Mesenchymal stem cell (in vitro differentiated cells and primary cell): ENCODE measurements at regions not wholly inside any gene's neighbourhood (a gene's known extent, or its start where the extent isn't known, plus 50 kb on each side); places are given as distances from the start of the nearest gene placed in this dataset.

Source experiments
- DNase-seq: peaks from one replicate; pipeline ENCODE4 v3.0.0-alpha.2; 2013
- H2AFZ ChIP-seq: one replicate; pipeline ENCODE4 v1.6.1; 2013; ENCODE audit warnings: low read depth, mild to moderate bottlenecking, control low read depth, inconsistent platforms, low read length, moderate library complexity
- H2AK5ac ChIP-seq: 2 replicates; pipeline ENCODE4 v1.6.1; 2013; ENCODE audit warnings: low read length, moderate library complexity, mild to moderate bottlenecking, inconsistent platforms; ENCODE audit not compliant: severe bottlenecking
- H2BK120ac ChIP-seq: one replicate; pipeline ENCODE4 v1.6.1; 2013; ENCODE audit warnings: low read depth, mild to moderate bottlenecking, inconsistent platforms, low read length, moderate library complexity
- H2BK12ac ChIP-seq, 2 experiments: one replicate each; pipeline ENCODE4 v1.6.1; 2013; ENCODE audit warnings: inconsistent platforms in 2 of 2, low read length in 2 of 2, mild to moderate bottlenecking in 2 of 2, moderate library complexity in 2 of 2, control low read depth in 1 of 2
- H2BK15ac ChIP-seq: one replicate; pipeline ENCODE4 v1.6.1; 2013; ENCODE audit warnings: mild to moderate bottlenecking, low read depth, inconsistent platforms; ENCODE audit not compliant: poor library complexity, severe bottlenecking
- H2BK5ac ChIP-seq: 2 replicates; pipeline ENCODE4 v1.6.1; 2013; ENCODE audit warnings: low read depth, mild to moderate bottlenecking, low read length, control low read depth, inconsistent platforms; ENCODE audit not compliant: poor library complexity, severe bottlenecking
- H3K14ac ChIP-seq, 2 experiments: one replicate each; pipeline ENCODE4 v1.6.1; 2013; ENCODE audit warnings: inconsistent platforms in 2 of 2, low read length in 2 of 2, control low read depth in 1 of 2, mild to moderate bottlenecking in 1 of 2, moderate library complexity in 1 of 2
- H3K18ac ChIP-seq, 2 experiments: one replicate each; pipeline ENCODE4 v1.6.1; 2013; ENCODE audit warnings: inconsistent platforms in 2 of 2, low read length in 2 of 2, control low read depth in 1 of 2, low read depth in 1 of 2, mild to moderate bottlenecking in 1 of 2
- H3K23ac ChIP-seq, 2 experiments: one replicate each; pipeline ENCODE4 v1.6.1; 2013; ENCODE audit warnings: inconsistent platforms in 2 of 2, low read length in 2 of 2, mild to moderate bottlenecking in 2 of 2, moderate library complexity in 2 of 2, control low read depth in 1 of 2
- H3K27ac ChIP-seq: 2 replicates; pipeline ENCODE4 v1.5.1; 2013; ENCODE audit warnings: mild to moderate bottlenecking, moderate library complexity, low read length, control low read depth, inconsistent platforms; ENCODE audit not compliant: poor library complexity, severe bottlenecking
- H3K27me3 ChIP-seq, 2 experiments: 2 replicates each; pipeline versions ENCODE4 v1.6.1 to v1.7.0; 2013; ENCODE audit warnings: low read length in 2 of 2, mild to moderate bottlenecking in 2 of 2, moderate library complexity in 2 of 2, control low read depth in 1 of 2, inconsistent platforms in 1 of 2; ENCODE audit not compliant: control insufficient read depth in 1 of 2, insufficient read depth in 1 of 2
- H3K36me3 ChIP-seq, 2 experiments: 2 replicates each; pipeline versions ENCODE4 v1.6.1 to v1.7.0; 2013; ENCODE audit warnings: low read length in 2 of 2, control low read depth in 1 of 2, inconsistent platforms in 1 of 2, low read depth in 1 of 2, mild to moderate bottlenecking in 1 of 2; ENCODE audit not compliant: insufficient read depth in 2 of 2, control insufficient read depth in 1 of 2
- H3K4ac ChIP-seq, 2 experiments: one replicate each; pipeline ENCODE4 v1.6.1; 2013; ENCODE audit warnings: inconsistent platforms in 2 of 2, low read length in 2 of 2, mild to moderate bottlenecking in 2 of 2, moderate library complexity in 2 of 2, control low read depth in 1 of 2, low read depth in 1 of 2
- H3K4me1 ChIP-seq: 2 replicates; pipeline ENCODE4 v1.6.1; 2013; ENCODE audit warnings: low read depth, low read length, control low read depth; ENCODE audit not compliant: control insufficient read depth, insufficient read depth
- H3K4me2 ChIP-seq: 2 replicates; pipeline ENCODE4 v1.6.1; 2013; ENCODE audit warnings: low read length, mild to moderate bottlenecking, inconsistent platforms; ENCODE audit not compliant: poor library complexity, severe bottlenecking
- H3K4me3 ChIP-seq, 2 experiments: 2 replicates each; pipeline versions ENCODE4 v1.5.1 to v1.7.0; 2013; ENCODE audit warnings: low read length in 2 of 2, mild to moderate bottlenecking in 2 of 2, control low read depth in 1 of 2, low read depth in 1 of 2; ENCODE audit not compliant: insufficient read depth in 1 of 2
- H3K79me1 ChIP-seq: replicated peaks from 2 replicates; pipeline ENCODE4 v1.6.1; 2013; ENCODE audit warnings: mild to moderate bottlenecking, control low read depth, low read length, inconsistent platforms; ENCODE audit not compliant: poor library complexity, severe bottlenecking
- H3K9ac ChIP-seq: 2 replicates; pipeline ENCODE4 v1.7.0; 2013; ENCODE audit warnings: mild to moderate bottlenecking, low read length, moderate library complexity
- H3K9me3 ChIP-seq: 2 replicates; pipeline ENCODE4 v1.7.0; 2013; ENCODE audit warnings: mild to moderate bottlenecking, low read length; ENCODE audit not compliant: control insufficient read depth
- H4K8ac ChIP-seq: one replicate; pipeline ENCODE4 v1.6.1; 2013; ENCODE audit warnings: inconsistent platforms, mild to moderate bottlenecking, low read length, moderate library complexity
- H4K91ac ChIP-seq: one replicate; pipeline ENCODE4 v1.6.1; 2013; ENCODE audit warnings: mild to moderate bottlenecking, low read length, inconsistent platforms
- WGBS: methylation state at CpG from one replicate; pipeline ENCODE4 v1.1.7; 2013; ENCODE audit warnings: mixed read lengths; 5-methylcytosine and 5-hydroxymethylcytosine counted together

GRCh38 chr5:155313518-155313917, 300.0 kb downstream of the KIF4B start:
- H2AK5ac ChIP-seq, result no peak overlapping the region
- no peak for DNase-seq
- no peak overlapping the region for H3K18ac ChIP-seq
- no peak overlapping the region for H2BK12ac ChIP-seq
- no peaks in the 10 kb centered on the region for H3K79me1 ChIP-seq
- H3K4me3 ChIP-seq, result no peak overlapping the region
- no peak overlapping the region for H4K91ac ChIP-seq
- H3K23ac ChIP-seq, result no peak overlapping the region
- no peak overlapping the region for H2BK120ac ChIP-seq
- no peak overlapping the region for H3K27ac ChIP-seq
- WGBS, result 83% methylated on average over 2 of the region's 2 CpGs
- H2AFZ ChIP-seq, result no peak overlapping the region
- no peak overlapping the region for H2BK5ac ChIP-seq
- H3K36me3 ChIP-seq, result no peaks in the 10 kb centered on the region
- no peak overlapping the region for H2BK15ac ChIP-seq
- peaks cover 11% of the 10 kb centered on the region for H3K9me3 ChIP-seq
- H3K4me1 ChIP-seq, result no peaks in the 10 kb centered on the region
- no peak overlapping the region for H3K9ac ChIP-seq
- no peak overlapping the region for H3K14ac ChIP-seq
- H4K8ac ChIP-seq, result no peak overlapping the region
- no peak overlapping the region for H3K4ac ChIP-seq
- H3K4me2 ChIP-seq, result no peak overlapping the region
- no peaks in the 10 kb centered on the region for H3K27me3 ChIP-seq

- Histone ChIP-seq H2BK5ac (no peak overlapping the region), H2AFZ (no peak overlapping the region), H2BK12ac (no peak overlapping the region), H3K18ac (no peak overlapping the region), H4K8ac (no peak overlapping the region), H3K4me2 (no peak overlapping the region), H3K23ac (no peak overlapping the region), H4K91ac (no peak overlapping the region), H2BK120ac (no peak overlapping the region), H3K27me3 (no peaks in the 10 kb centered on the region), H3K36me3 (no peaks in the 10 kb centered on the region), H3K9me3 (peaks cover 12% of the 10 kb centered on the region), H3K4me3 (no peak overlapping the region), H3K27ac (no peak overlapping the region), H3K9ac (no peak overlapping the region), H2AK5ac (no peak overlapping the region), H3K4me1 (no peaks in the 10 kb centered on the region), H2BK15ac (no peak overlapping the region), H3K14ac (no peak overlapping the region), H3K4ac (no peak overlapping the region), H3K79me1 (no peaks in the 10 kb centered on the region)
- DNase-seq, result no peak
- 83% methylated on average over 11 of the region's 12 CpGs for WGBS
These were observed 302.6 kb downstream of the KIF4B start for GRCh38 chr5:155316070-155316714.

DNA sequence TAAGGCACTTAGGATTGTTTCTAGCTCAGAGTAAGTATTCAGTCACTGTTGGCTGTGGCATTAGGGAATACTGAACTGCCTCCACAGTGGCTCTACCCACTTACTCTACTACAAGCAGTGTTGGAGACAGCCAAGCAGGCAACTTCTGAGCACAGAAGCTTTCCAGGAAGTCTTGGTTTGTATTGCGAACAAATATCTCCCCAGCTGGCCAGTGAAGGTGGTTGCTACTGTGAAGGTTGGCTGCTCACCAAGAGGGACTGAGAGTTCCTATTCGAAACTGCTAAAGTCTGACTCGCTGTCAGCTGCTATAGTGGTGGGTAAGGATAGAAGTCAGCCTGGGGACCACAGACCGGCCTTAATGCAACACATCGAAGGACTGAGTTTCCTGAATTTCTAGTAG, 319.1 kb downstream of the KIF4B start:
- Histone ChIP-seq H3K9me3 (peaks cover 16% of the 10 kb centered on the region), H2AFZ (no peak overlapping the region), H4K8ac (no peak overlapping the region), H2BK12ac (no peak overlapping the region), H2BK5ac (no peak overlapping the region), H3K4me1 (no peaks in the 10 kb centered on the region), H3K18ac (no peak overlapping the region), H2AK5ac (no peak overlapping the region), H3K4me2 (no peak overlapping the region), H3K9ac (no peak overlapping the region), H3K79me1 (no peaks in the 10 kb centered on the region), H3K36me3 (no peaks in the 10 kb centered on the region), H3K27me3 (no peaks in the 10 kb centered on the region), H2BK120ac (no peak overlapping the region), H3K4ac (no peak overlapping the region), H3K23ac (no peak overlapping the region), H3K4me3 (no peak overlapping the region), H2BK15ac (no peak overlapping the region), H3K27ac (no peak overlapping the region), H3K14ac (no peak overlapping the region), H4K91ac (no peak overlapping the region)
- WGBS, result 85% methylated on average over 5 of the region's 5 CpGs
- no peak for DNase-seq

GRCh38 chr5:155342956-155343355, 329.4 kb downstream of the KIF4B start:
- H3K4me1 ChIP-seq, result no peaks in the 10 kb centered on the region
- WGBS, result no CpG with 5 or more reads among the region's 2 CpGs

More at GRCh38 chr5:155342956-155343355, 329.4 kb downstream of the KIF4B start:
- no peak overlapping the region for H2BK120ac ChIP-seq
- H4K8ac ChIP-seq, result no peak overlapping the region
- H3K23ac ChIP-seq, result no peak overlapping the region
- H3K9me3 ChIP-seq, result peaks cover 8% of the 10 kb centered on the region
- no peak overlapping the region for H2BK15ac ChIP-seq
- no peak overlapping the region for H3K27ac ChIP-seq
- H3K9ac ChIP-seq, result no peak overlapping the region
- H3K18ac ChIP-seq, result no peak overlapping the region
- no peak overlapping the region for H2BK5ac ChIP-seq
- H3K27me3 ChIP-seq, result no peaks in the 10 kb centered on the region
- H3K79me1 ChIP-seq, result no peaks in the 10 kb centered on the region
- H3K4me3 ChIP-seq, result no peak overlapping the region
- H3K4ac ChIP-seq, result no peak overlapping the region
- H3K36me3 ChIP-seq, result no peaks in the 10 kb centered on the region
- H4K91ac ChIP-seq, result no peak overlapping the region
- DNase-seq, result no peak
- no peak overlapping the region for H3K14ac ChIP-seq
- H2AK5ac ChIP-seq, result no peak overlapping the region
- H2BK12ac ChIP-seq, result no peak overlapping the region
- H2AFZ ChIP-seq, result no peak overlapping the region
- no peak overlapping the region for H3K4me2 ChIP-seq
